Calu3 (cell line): ENCODE measurements at regions not wholly inside any gene's neighbourhood (a gene's known extent, or its start where the extent isn't known, plus 50 kb on each side); places are given as distances from the start of the nearest gene placed in this dataset.

ENCODE experiments used
- BruUV-seq: library from RNA; stranded (reverse); fragments of 400-500 nt; replicated peaks from 2 replicates; lab custom pipeline; 2021; lab: Mats Ljungman, UMichigan
- CTCF ChIA-PET: fragments of 300-600 bp; sonication (Branson Sonifier 250); formaldehyde crosslinking; loops from one replicate; lab custom pipeline; 2022; ENCODE audit warnings: antibody characterized with exemption; lab: Charles Lee
- DNase-seq: peaks from one replicate; pipeline ENCODE4 v3.0.0; 2022
- H3K27ac Mint-ChIP-seq: one replicate; pipeline ENCODE4 v1.8.0; 2022; ENCODE audit warnings: mixed read lengths; ENCODE audit not compliant: unreplicated experiment
- H3K27me3 Mint-ChIP-seq: one replicate; pipeline ENCODE4 v1.8.0; 2022; ENCODE audit warnings: mixed read lengths; ENCODE audit not compliant: unreplicated experiment
- H3K36me3 Mint-ChIP-seq: one replicate; pipeline ENCODE4 v1.8.0; 2022; ENCODE audit warnings: mild to moderate bottlenecking, moderate library complexity, mixed read lengths; ENCODE audit not compliant: insufficient read depth, unreplicated experiment
- H3K4me1 Mint-ChIP-seq: one replicate; pipeline ENCODE4 v1.8.0; 2022; ENCODE audit warnings: mild to moderate bottlenecking, low read depth, mixed read lengths; ENCODE audit not compliant: unreplicated experiment
- H3K4me3 Mint-ChIP-seq: one replicate; pipeline ENCODE4 v1.8.0; 2022; ENCODE audit warnings: mild to moderate bottlenecking, low read depth, moderate library complexity, mixed read lengths; ENCODE audit not compliant: unreplicated experiment
- H3K9me3 Mint-ChIP-seq: one replicate; pipeline ENCODE4 v1.8.0; 2022; ENCODE audit warnings: low read depth, mixed read lengths; ENCODE audit not compliant: unreplicated experiment
- intact Hi-C: fragments of 100-400 bp; cut with micrococcal nuclease; formaldehyde crosslinking; loops from one replicate; pipeline ENCODE4 v1.10.0; 2022; ENCODE audit not compliant: unreplicated experiment
- TF ChIP-seq, protein P1 (sequence below): fragments of 200-600 bp; IDR thresholded peaks from one replicate; pipeline ENCODE4 v1.8.0; 2022; ENCODE audit warnings: antibody characterized with exemption; ENCODE audit not compliant: unreplicated experiment

DNA sequence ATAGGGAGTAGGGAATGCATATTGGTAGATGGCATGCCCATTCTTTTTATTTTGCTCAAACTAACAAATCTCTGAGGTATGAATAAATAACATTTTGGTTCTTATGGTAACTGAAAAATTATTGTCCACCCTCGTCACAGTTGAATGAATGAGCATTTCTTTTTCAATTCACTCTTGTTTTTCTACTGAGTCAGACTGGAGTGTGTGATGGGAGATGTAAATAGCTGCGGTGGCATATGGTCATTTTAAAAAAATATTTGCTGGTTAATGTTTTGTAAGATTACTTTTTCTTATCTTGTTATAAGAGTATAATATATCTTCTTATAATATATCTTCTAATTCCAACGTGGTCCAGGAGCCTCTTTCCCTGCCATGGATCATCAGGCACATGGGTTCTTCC is 586.5 kb downstream of the SLITRK5 start:
- no peaks in the 10 kb centered on the region for H3K9me3 Mint-ChIP-seq
- no peak for DNase-seq
- intact Hi-C loops = no loop called here
- CTCF ChIA-PET = interaction anchor here (0.6 kb wide), 1 partner anchor 246 kb away, joined by 3 read pairs; no protein-coding TSS in a partner anchor
- no peak overlapping the region for H3K4me3 Mint-ChIP-seq
- no peaks in the 10 kb centered on the region for H3K27me3 Mint-ChIP-seq
- TF ChIP-seq, protein P1, sequence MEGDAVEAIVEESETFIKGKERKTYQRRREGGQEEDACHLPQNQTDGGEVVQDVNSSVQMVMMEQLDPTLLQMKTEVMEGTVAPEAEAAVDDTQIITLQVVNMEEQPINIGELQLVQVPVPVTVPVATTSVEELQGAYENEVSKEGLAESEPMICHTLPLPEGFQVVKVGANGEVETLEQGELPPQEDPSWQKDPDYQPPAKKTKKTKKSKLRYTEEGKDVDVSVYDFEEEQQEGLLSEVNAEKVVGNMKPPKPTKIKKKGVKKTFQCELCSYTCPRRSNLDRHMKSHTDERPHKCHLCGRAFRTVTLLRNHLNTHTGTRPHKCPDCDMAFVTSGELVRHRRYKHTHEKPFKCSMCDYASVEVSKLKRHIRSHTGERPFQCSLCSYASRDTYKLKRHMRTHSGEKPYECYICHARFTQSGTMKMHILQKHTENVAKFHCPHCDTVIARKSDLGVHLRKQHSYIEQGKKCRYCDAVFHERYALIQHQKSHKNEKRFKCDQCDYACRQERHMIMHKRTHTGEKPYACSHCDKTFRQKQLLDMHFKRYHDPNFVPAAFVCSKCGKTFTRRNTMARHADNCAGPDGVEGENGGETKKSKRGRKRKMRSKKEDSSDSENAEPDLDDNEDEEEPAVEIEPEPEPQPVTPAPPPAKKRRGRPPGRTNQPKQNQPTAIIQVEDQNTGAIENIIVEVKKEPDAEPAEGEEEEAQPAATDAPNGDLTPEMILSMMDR = no peak
- H3K27ac Mint-ChIP-seq = no peak overlapping the region
- no peaks in the 10 kb centered on the region for H3K36me3 Mint-ChIP-seq
- H3K4me1 Mint-ChIP-seq = no peaks in the 10 kb centered on the region
- no TSS peak for BruUV-seq

- H3K4me3 Mint-ChIP-seq = no peak overlapping the region
- no peaks in the 10 kb centered on the region for H3K27me3 Mint-ChIP-seq
- no peaks in the 10 kb centered on the region for H3K36me3 Mint-ChIP-seq
- DNase-seq = no peak
- BruUV-seq = no TSS peak
- CTCF ChIA-PET = no interaction called here
- H3K9me3 Mint-ChIP-seq = no peaks in the 10 kb centered on the region
- intact Hi-C loops = no loop called here
- no peaks in the 10 kb centered on the region for H3K4me1 Mint-ChIP-seq
- no peak overlapping the region for H3K27ac Mint-ChIP-seq
- TF ChIP-seq, protein P1 = no peak
Observed at GRCh38 chr13:88263808-88264207, 592.6 kb downstream of the SLITRK5 start.

GRCh38 chr13:88281841-88282240 is 610.7 kb downstream of the SLITRK5 start:
- CTCF ChIA-PET = no interaction called here
- H3K36me3 Mint-ChIP-seq = no peaks in the 10 kb centered on the region
- no TSS peak for BruUV-seq

GRCh38 chr13:88285329-88285728 is 614.2 kb downstream of the SLITRK5 start:
- Mint-ChIP-seq H3K27ac (no peak overlapping the region), H3K4me3 (no peak overlapping the region), H3K9me3 (peaks cover 2% of the 10 kb centered on the region), H3K36me3 (no peaks in the 10 kb centered on the region), H3K27me3 (no peaks in the 10 kb centered on the region), H3K4me1 (no peaks in the 10 kb centered on the region)
- intact Hi-C loops = no loop called here
- no TSS peak for BruUV-seq
- CTCF ChIA-PET = no interaction called here
- no peak for DNase-seq
- TF ChIP-seq, protein P1 = no peak

More at GRCh38 chr13:88281841-88282240, 610.7 kb downstream of the SLITRK5 start:
- TF ChIP-seq, protein P1 = no peak
- Mint-ChIP-seq H3K9me3 (no peaks in the 10 kb centered on the region), H3K27me3 (no peaks in the 10 kb centered on the region), H3K4me3 (no peak overlapping the region), H3K27ac (no peak overlapping the region), H3K4me1 (no peaks in the 10 kb centered on the region)
- intact Hi-C loops = no loop called here
- DNase-seq = no peak
